Lung microvascular endothelial cell (primary cell): ENCODE measurements at regions not wholly inside any gene's neighbourhood (a gene's known extent, or its start where the extent isn't known, plus 50 kb on each side); places are given as distances from the start of the nearest gene placed in this dataset.
"Not testable (repeated sequence)": the region's sequence is repeated elsewhere in the genome, so short reads cannot be mapped to it uniquely, and the experiment has no call there.

Experiments used
- DNase-seq, 2 donors: peaks; one replicate each; pipeline versions ENCODE4 v3.0.0 to v3.0.0-alpha.2; 2010; ENCODE audit warnings: low read depth in 2 of 2

GRCh38 chr2:220334871-220335590 lies 707.6 kb downstream of the SLC4A3 start:
- no peak for DNase-seq

- no peak for DNase-seq
Measured at GRCh38 chr2:220335591-220335915, 708.1 kb downstream of the SLC4A3 start.

- no peak for DNase-seq
Measured at GRCh38 chr2:220336771-220337170, 709.3 kb downstream of the SLC4A3 start.

GRCh38 chr2:220337611-220338440 lies 710.4 kb downstream of the SLC4A3 start:
- no peak for DNase-seq

GRCh38 chr2:220341014-220341413 lies 713.6 kb downstream of the SLC4A3 start:
- no peak for DNase-seq

- no peak for DNase-seq
Measured at GRCh38 chr2:220346919-220347318, 719.5 kb downstream of the SLC4A3 start.

- DNase-seq: no peak
Measured at GRCh38 chr2:220347626-220348025, 720.2 kb downstream of the SLC4A3 start.

GRCh38 chr2:220348206-220348605 lies 720.8 kb downstream of the SLC4A3 start:
- DNase-seq: no peak

GRCh38 chr2:220353897-220354296 lies 726.5 kb downstream of the SLC4A3 start:
- no peak for DNase-seq

GRCh38 chr2:220356076-220356475 lies 728.6 kb downstream of the SLC4A3 start:
- no peak for DNase-seq

- DNase-seq: no peak
Measured at GRCh38 chr2:220365023-220365422, 737.6 kb downstream of the SLC4A3 start.

- DNase-seq: no peak
Measured at GRCh38 chr2:220366765-220367164, 739.3 kb downstream of the SLC4A3 start.

- DNase-seq: no peak
Measured at GRCh38 chr2:220370764-220371163, 743.3 kb downstream of the SLC4A3 start.

GRCh38 chr2:220371211-220371610 lies 743.8 kb downstream of the SLC4A3 start:
- DNase-seq: no peak

- DNase-seq: no peak
Measured at GRCh38 chr2:220373878-220374277, 746.4 kb downstream of the SLC4A3 start.

GRCh38 chr2:220374282-220374681 lies 746.9 kb downstream of the SLC4A3 start:
- DNase-seq: no peak

- DNase-seq: no peak
Measured at GRCh38 chr2:220377482-220378155, 750.2 kb downstream of the SLC4A3 start.

- not testable (repeated sequence) for DNase-seq
Measured at GRCh38 chr2:220387758-220388157, 760.3 kb downstream of the SLC4A3 start.

- DNase-seq: no peak
Measured at GRCh38 chr2:220393711-220394110, 766.3 kb downstream of the SLC4A3 start.

GRCh38 chr2:220394433-220394832 lies 767.0 kb downstream of the SLC4A3 start:
- peak; percentile 8 to 29 for DNase-seq

GRCh38 chr2:220396287-220396686 lies 768.9 kb downstream of the SLC4A3 start:
- DNase-seq: no peak

GRCh38 chr2:220410296-220410695 lies 782.9 kb downstream of the SLC4A3 start:
- no peak for DNase-seq
